ENCODE measurements at regions not wholly inside any gene's neighbourhood (a gene's known extent, or its start where the extent isn't known, plus 50 kb on each side); places are given as distances from the start of the nearest gene placed in this dataset.

DNA sequence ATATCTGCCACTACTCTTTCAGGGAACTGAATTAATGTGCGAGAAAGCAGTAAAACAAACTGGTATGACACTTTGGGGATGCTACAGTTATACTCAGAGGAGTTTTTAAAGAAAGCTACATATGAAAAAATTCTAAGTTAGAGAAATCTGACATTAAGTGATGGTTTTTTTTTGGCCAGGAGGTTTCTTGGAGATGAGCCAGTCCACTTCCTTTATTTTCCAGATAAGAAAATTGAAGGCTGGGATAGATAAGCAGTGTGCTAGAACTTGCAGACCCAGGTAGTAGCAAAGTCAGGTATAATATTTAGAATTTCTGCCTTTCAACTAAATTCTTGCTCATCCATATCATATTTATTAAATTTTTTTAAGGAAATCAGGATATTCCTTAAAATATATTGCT, 106.8 kb downstream of the FAT4 start:
- no peaks in the 10 kb centered on the region for H3K27me3 ChIP-seq (ENCODE audit: insufficient read depth, low read length, poor library complexity, severe bottlenecking)
- no peak for DNase-seq
- H3K36me3 ChIP-seq (ENCODE audit: insufficient read depth, low read length): no peaks in the 10 kb centered on the region
- no peak overlapping the region for H3K4me3 Mint-ChIP-seq
- H3K9me3 Mint-ChIP-seq: peaks cover 3 to 25% (median 11%) of the 10 kb centered on the region in 5 donors
- CTCF ChIA-PET: no interaction called here
- H3K4me1 ChIP-seq (ENCODE audit: insufficient read depth, low read length): no peaks in the 10 kb centered on the region
- H3K27me3 Mint-ChIP-seq: no peaks in the 10 kb centered on the region
- H3K4me1 Mint-ChIP-seq: no peaks in the 10 kb centered on the region
- H3K27ac Mint-ChIP-seq: no peak overlapping the region
- no peaks in the 10 kb centered on the region for H3K9me3 ChIP-seq (ENCODE audit: low read length)
- H3K27ac ChIP-seq (ENCODE audit: low read depth, low read length): no peak overlapping the region
- POLR2A ChIA-PET: no interaction called here
- no peak overlapping the region for H3K4me3 ChIP-seq (ENCODE audit: low read length)
- H3K36me3 Mint-ChIP-seq: no peaks in the 10 kb centered on the region

DNA sequence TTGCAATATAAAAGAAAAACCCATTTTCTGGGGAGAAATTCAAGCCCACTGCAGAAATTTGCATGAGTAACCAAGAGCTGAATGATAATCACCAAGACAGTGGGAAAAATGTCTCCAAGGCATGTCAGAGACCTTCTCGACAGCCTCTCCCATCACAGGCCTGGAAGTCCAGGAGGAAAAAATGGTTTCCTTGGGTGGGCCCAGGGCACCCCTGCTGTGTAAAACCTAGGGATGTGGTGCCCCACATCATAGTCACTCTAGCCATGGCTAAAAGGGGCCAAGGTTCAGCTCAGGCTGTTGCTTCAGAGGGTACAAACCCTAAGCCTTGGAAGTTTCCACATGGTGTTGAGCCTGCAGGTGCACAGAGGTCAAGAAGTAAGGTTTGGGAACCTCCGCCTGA, 108.4 kb downstream of the FAT4 start:
- Histone ChIP-seq H3K27me3 (ENCODE audit: insufficient read depth, low read length, poor library complexity, severe bottlenecking) (no peaks in the 10 kb centered on the region), H3K36me3 (ENCODE audit: insufficient read depth, low read length) (no peaks in the 10 kb centered on the region), H3K9me3 (ENCODE audit: low read length) (no peaks in the 10 kb centered on the region), H3K27ac (ENCODE audit: low read depth, low read length) (no peak overlapping the region), H3K4me1 (ENCODE audit: insufficient read depth, low read length) (no peaks in the 10 kb centered on the region), H3K4me3 (ENCODE audit: low read length) (no peak overlapping the region)
- no peak overlapping the region for H3K4me3 Mint-ChIP-seq
- POLR2A ChIA-PET: no interaction called here
- H3K4me1 Mint-ChIP-seq: no peaks in the 10 kb centered on the region
- CTCF ChIA-PET: no interaction called here
- no peak overlapping the region for H3K27ac Mint-ChIP-seq
- H3K27me3 Mint-ChIP-seq: no peaks in the 10 kb centered on the region
- DNase-seq: no peak
- H3K36me3 Mint-ChIP-seq: no peaks in the 10 kb centered on the region
- peaks cover 3 to 19% (median 11%) of the 10 kb centered on the region in 5 donors for H3K9me3 Mint-ChIP-seq

DNA sequence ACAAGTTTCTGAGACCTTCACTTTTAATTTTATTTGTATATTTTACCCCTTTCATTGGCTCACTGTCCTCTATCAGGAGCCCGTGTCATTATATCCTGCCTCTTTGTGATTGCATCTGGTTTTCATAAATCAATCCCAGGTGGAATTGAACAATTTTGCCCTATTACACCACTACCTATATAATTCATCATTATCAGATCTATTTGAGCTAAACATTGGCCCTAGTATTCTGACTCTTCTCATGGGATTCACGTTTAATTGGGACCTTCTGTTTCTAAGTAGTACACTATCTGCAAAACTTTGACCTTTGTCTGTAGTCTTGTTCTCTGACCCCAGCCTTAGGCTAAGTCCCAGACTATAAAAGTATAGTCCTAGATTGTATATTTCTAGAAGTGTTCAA, 114.1 kb downstream of the FAT4 start:
- Mint-ChIP-seq H3K36me3 (no peaks in the 10 kb centered on the region), H3K27ac (no peak overlapping the region), H3K4me3 (no peak overlapping the region), H3K4me1 (no peaks in the 10 kb centered on the region), H3K9me3 (peaks cover 3 to 34% (median 9%) of the 10 kb centered on the region in 5 donors), H3K27me3 (no peaks in the 10 kb centered on the region)
- no peak for DNase-seq
- Histone ChIP-seq H3K4me1 (ENCODE audit: insufficient read depth, low read length) (no peaks in the 10 kb centered on the region), H3K36me3 (ENCODE audit: insufficient read depth, low read length) (no peaks in the 10 kb centered on the region), H3K27ac (ENCODE audit: low read depth, low read length) (no peak overlapping the region), H3K4me3 (ENCODE audit: low read length) (no peak overlapping the region), H3K27me3 (ENCODE audit: insufficient read depth, low read length, poor library complexity, severe bottlenecking) (no peaks in the 10 kb centered on the region), H3K9me3 (ENCODE audit: low read length) (no peaks in the 10 kb centered on the region)
- ChIA-PET CTCF (no interaction called here), POLR2A (no interaction called here)

DNA sequence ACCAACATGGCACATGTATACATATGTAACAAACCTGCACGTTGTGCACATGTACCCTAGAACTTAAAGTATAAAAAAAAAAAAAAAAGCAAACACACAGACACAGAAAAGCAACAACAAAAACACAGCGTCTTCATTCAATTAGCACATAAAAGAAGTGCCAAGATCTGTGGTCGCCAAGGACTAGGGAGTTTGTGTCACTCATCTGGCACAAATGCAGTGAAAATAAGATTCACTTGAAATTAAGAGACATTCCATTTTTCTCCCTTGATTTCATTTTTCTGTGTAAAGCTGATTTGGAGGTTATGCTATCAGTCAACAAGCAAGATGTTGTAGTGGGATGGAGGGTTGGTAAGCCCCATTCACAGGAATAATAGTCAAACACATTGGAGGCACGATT, 115.3 kb downstream of the FAT4 start:
- CTCF ChIA-PET: no interaction called here
- no peak overlapping the region for H3K4me3 ChIP-seq (ENCODE audit: low read length)
- Mint-ChIP-seq H3K27me3 (no peaks in the 10 kb centered on the region), H3K4me3 (no peak overlapping the region), H3K36me3 (no peaks in the 10 kb centered on the region), H3K9me3 (peaks cover 0 to 27% (median 2%) of the 10 kb centered on the region in 5 donors), H3K4me1 (no peaks in the 10 kb centered on the region), H3K27ac (no peak overlapping the region)
- H3K4me1 ChIP-seq (ENCODE audit: insufficient read depth, low read length): no peaks in the 10 kb centered on the region
- H3K27me3 ChIP-seq (ENCODE audit: insufficient read depth, low read length, poor library complexity, severe bottlenecking): no peaks in the 10 kb centered on the region
- H3K27ac ChIP-seq (ENCODE audit: low read depth, low read length): no peak overlapping the region
- DNase-seq: no peak
- no peaks in the 10 kb centered on the region for H3K9me3 ChIP-seq (ENCODE audit: low read length)
- POLR2A ChIA-PET: no interaction called here
- H3K36me3 ChIP-seq (ENCODE audit: insufficient read depth, low read length): no peaks in the 10 kb centered on the region

DNA sequence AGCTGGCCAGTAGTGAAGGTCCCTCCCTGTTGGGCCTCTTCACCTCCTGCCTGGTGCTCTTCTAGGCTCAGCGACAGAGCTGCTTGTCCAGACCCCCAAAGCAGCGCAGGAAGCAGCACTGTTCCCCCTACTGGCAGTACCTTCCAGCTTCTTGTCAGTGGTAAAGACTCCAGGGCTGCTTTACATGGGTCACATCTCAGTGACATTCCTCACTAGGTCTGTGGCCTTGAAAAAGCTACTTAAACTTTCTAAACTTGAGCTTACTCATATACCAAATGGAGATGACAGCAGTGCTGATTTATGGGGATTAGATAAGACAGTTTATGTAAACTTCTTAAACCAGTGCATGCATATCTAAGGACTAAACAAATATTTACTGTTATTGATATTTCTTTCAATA, 117.3 kb downstream of the FAT4 start:
- H3K4me3 ChIP-seq (ENCODE audit: low read length): no peak overlapping the region
- no peaks in the 10 kb centered on the region for H3K27me3 ChIP-seq (ENCODE audit: insufficient read depth, low read length, poor library complexity, severe bottlenecking)
- no peak overlapping the region for H3K27ac ChIP-seq (ENCODE audit: low read depth, low read length)
- peaks cover 3 to 33% (median 5%) of the 10 kb centered on the region in 5 donors for H3K9me3 Mint-ChIP-seq
- no peak overlapping the region for H3K27ac Mint-ChIP-seq
- H3K4me1 ChIP-seq (ENCODE audit: insufficient read depth, low read length): no peaks in the 10 kb centered on the region
- H3K36me3 ChIP-seq (ENCODE audit: insufficient read depth, low read length): no peaks in the 10 kb centered on the region
- no peaks in the 10 kb centered on the region for H3K9me3 ChIP-seq (ENCODE audit: low read length)
- no peaks in the 10 kb centered on the region for H3K27me3 Mint-ChIP-seq
- ChIA-PET CTCF (no interaction called here), POLR2A (no interaction called here)
- H3K4me3 Mint-ChIP-seq: no peak overlapping the region
- H3K4me1 Mint-ChIP-seq: no peaks in the 10 kb centered on the region
- no peaks in the 10 kb centered on the region for H3K36me3 Mint-ChIP-seq
- no peak for DNase-seq

DNA sequence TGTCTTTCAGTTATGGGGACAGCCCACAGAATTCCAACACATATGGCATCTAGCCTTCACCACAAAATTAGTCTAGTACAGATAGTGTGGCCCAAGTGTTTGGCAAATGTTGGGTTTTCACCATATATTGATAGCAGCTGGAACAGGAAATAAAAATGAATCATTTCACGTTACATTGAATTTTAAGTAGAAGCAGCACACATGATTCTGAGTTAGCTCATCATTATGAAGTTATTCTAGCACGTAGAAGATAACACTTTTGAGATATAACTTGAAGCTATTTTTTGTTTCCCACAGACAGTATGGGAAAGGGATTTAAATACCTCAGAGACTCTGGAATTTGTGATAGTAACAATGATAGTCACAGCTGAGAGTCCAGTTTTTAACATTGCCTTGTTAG, 118.7 kb downstream of the FAT4 start:
- Histone ChIP-seq H3K9me3 (ENCODE audit: low read length) (no peaks in the 10 kb centered on the region), H3K4me1 (ENCODE audit: insufficient read depth, low read length) (no peaks in the 10 kb centered on the region), H3K27me3 (ENCODE audit: insufficient read depth, low read length, poor library complexity, severe bottlenecking) (no peaks in the 10 kb centered on the region), H3K27ac (ENCODE audit: low read depth, low read length) (no peak overlapping the region), H3K36me3 (ENCODE audit: insufficient read depth, low read length) (no peaks in the 10 kb centered on the region), H3K4me3 (ENCODE audit: low read length) (no peak overlapping the region)
- ChIA-PET POLR2A (no interaction called here), CTCF (no interaction called here)
- H3K4me1 Mint-ChIP-seq: no peaks in the 10 kb centered on the region
- DNase-seq: no peak
- no peaks in the 10 kb centered on the region for H3K27me3 Mint-ChIP-seq
- H3K36me3 Mint-ChIP-seq: no peaks in the 10 kb centered on the region
- H3K27ac Mint-ChIP-seq: no peak overlapping the region
- H3K9me3 Mint-ChIP-seq: peaks cover 4 to 37% (median 7%) of the 10 kb centered on the region in 5 donors
- no peak overlapping the region for H3K4me3 Mint-ChIP-seq

DNA sequence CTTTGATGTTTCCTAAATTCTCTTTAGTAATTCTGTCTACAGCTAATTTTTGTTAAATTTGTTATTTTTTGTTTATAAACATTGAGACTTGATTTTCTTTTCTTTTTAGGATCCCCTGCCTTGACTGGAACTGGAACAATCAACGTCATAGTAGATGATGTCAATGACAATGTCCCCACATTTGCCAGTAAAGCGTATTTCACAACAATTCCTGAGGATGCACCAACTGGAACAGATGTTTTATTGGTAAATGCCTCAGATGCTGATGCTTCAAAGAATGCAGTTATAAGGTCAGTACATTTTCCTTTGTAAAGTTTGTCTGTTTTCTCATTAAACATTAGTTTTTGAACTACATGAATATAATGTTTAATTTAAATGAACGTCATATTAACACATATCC, 119.4 kb downstream of the FAT4 start:
- Mint-ChIP-seq H3K36me3 (no peaks in the 10 kb centered on the region), H3K4me3 (no peak overlapping the region), H3K9me3 (peaks cover 4 to 32% (median 7%) of the 10 kb centered on the region in 5 donors), H3K27ac (no peak overlapping the region), H3K4me1 (no peaks in the 10 kb centered on the region), H3K27me3 (no peaks in the 10 kb centered on the region)
- no peaks in the 10 kb centered on the region for H3K27me3 ChIP-seq (ENCODE audit: insufficient read depth, low read length, poor library complexity, severe bottlenecking)
- ChIA-PET CTCF (no interaction called here), POLR2A (no interaction called here)
- no peaks in the 10 kb centered on the region for H3K9me3 ChIP-seq (ENCODE audit: low read length)
- DNase-seq: no peak
- no peak overlapping the region for H3K4me3 ChIP-seq (ENCODE audit: low read length)
- no peak overlapping the region for H3K27ac ChIP-seq (ENCODE audit: low read depth, low read length)
- no peaks in the 10 kb centered on the region for H3K4me1 ChIP-seq (ENCODE audit: insufficient read depth, low read length)
- no peaks in the 10 kb centered on the region for H3K36me3 ChIP-seq (ENCODE audit: insufficient read depth, low read length)

DNA sequence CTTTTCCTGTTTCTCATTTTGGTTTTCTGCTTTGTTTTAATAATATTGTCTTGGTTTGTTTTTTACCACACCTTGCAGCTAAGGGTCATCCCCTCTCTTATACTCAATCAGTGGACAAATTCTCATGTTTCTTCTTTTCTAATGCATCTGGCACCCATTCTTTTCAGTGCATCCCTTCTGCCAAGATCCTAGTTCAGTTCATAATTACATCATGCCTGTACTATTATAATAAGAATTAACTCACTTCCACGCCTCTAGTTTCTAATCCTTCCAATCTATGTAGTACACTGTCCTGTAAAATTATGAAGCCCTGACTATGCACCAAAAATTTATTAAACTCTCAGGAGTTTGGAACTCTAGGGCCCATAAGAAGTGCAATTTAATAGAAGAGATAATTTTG, 126.1 kb downstream of the FAT4 start:
- Histone ChIP-seq H3K27me3 (ENCODE audit: insufficient read depth, low read length, poor library complexity, severe bottlenecking) (no peaks in the 10 kb centered on the region), H3K9me3 (ENCODE audit: low read length) (no peaks in the 10 kb centered on the region), H3K4me1 (ENCODE audit: insufficient read depth, low read length) (no peaks in the 10 kb centered on the region), H3K36me3 (ENCODE audit: insufficient read depth, low read length) (no peaks in the 10 kb centered on the region), H3K4me3 (ENCODE audit: low read length) (no peak overlapping the region), H3K27ac (ENCODE audit: low read depth, low read length) (no peak overlapping the region)
- no peak overlapping the region for H3K27ac Mint-ChIP-seq
- DNase-seq: no peak
- H3K4me3 Mint-ChIP-seq: no peak overlapping the region
- CTCF ChIA-PET: no interaction called here
- H3K36me3 Mint-ChIP-seq: no peaks in the 10 kb centered on the region
- POLR2A ChIA-PET: no interaction called here
- no peaks in the 10 kb centered on the region for H3K4me1 Mint-ChIP-seq
- peaks cover 0 to 28% (median 7%) of the 10 kb centered on the region in 5 donors for H3K9me3 Mint-ChIP-seq
- H3K27me3 Mint-ChIP-seq: no peaks in the 10 kb centered on the region

DNA sequence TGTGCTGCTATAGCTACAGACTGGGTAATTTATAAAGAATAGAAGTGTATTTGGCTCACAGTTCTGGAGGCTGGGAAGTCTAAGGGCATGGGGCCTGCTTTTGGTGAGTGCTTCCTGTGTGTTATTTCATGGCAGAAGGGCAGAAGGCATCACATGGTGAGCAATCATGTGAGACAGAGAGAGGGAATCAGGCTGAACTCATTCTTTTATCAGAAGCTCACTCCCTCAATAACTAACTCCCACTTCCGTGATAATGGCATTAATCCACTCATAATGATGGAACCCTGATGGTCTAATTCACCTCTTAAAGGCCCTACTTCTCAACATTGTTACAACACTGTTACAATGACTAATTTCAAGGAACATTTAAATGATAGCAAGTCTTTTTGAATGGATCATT, 129.4 kb downstream of the FAT4 start:
- POLR2A ChIA-PET: no interaction called here
- H3K27ac Mint-ChIP-seq: no peak overlapping the region
- DNase-seq: no peak
- Histone ChIP-seq H3K36me3 (ENCODE audit: insufficient read depth, low read length) (no peaks in the 10 kb centered on the region), H3K9me3 (ENCODE audit: low read length) (no peaks in the 10 kb centered on the region), H3K4me3 (ENCODE audit: low read length) (no peak overlapping the region), H3K4me1 (ENCODE audit: insufficient read depth, low read length) (no peaks in the 10 kb centered on the region), H3K27ac (ENCODE audit: low read depth, low read length) (no peak overlapping the region), H3K27me3 (ENCODE audit: insufficient read depth, low read length, poor library complexity, severe bottlenecking) (no peaks in the 10 kb centered on the region)
- no peaks in the 10 kb centered on the region for H3K36me3 Mint-ChIP-seq
- H3K27me3 Mint-ChIP-seq: no peaks in the 10 kb centered on the region
- CTCF ChIA-PET: no interaction called here
- peaks cover 0 to 19% (median 0%) of the 10 kb centered on the region in 5 donors for H3K9me3 Mint-ChIP-seq
- no peaks in the 10 kb centered on the region for H3K4me1 Mint-ChIP-seq
- no peak overlapping the region for H3K4me3 Mint-ChIP-seq
